A673 (cell line): ENCODE measurements at regions not wholly inside any gene's neighbourhood (a gene's known extent, or its start where the extent isn't known, plus 50 kb on each side); places are given as distances from the start of the nearest gene placed in this dataset.

Experiments
- BruUV-seq: library from RNA; stranded (reverse); fragments of 400-500 nt; replicated peaks from 2 replicates; lab custom pipeline; 2021; lab: Mats Ljungman, UMichigan
- CTCF ChIA-PET: fragments of 300-600 bp; sonication (Branson Sonifier 250); formaldehyde crosslinking; loops from one replicate; lab custom pipeline; 2022; ENCODE audit warnings: antibody characterized with exemption; lab: Charles Lee
- POLR2A ChIA-PET: fragments of 300-600 bp; sonication (Branson Sonifier 250); formaldehyde crosslinking; loops from one replicate; lab custom pipeline; 2022; ENCODE audit warnings: antibody characterized with exemption; ENCODE audit not compliant: low non-redundant PET; lab: Charles Lee
- DNase-seq: peaks from one replicate; pipeline ENCODE4 v3.0.0-alpha.2; 2015; ENCODE audit warnings: low spot score
- H3K27ac ChIP-seq: fragments of 200-600 bp; sonication (generic); 2 replicates; pipeline ENCODE4 v1.5.1; 2016; ENCODE audit warnings: mixed run types, low read depth, mild to moderate bottlenecking, mixed read lengths, antibody characterized with exemption, low read length; ENCODE audit not compliant: poor library complexity, severe bottlenecking
- H3K27me3 ChIP-seq: fragments of 200-600 bp; sonication (generic); replicated peaks from 2 replicates; pipeline ENCODE4 v1.6.1; 2017; ENCODE audit warnings: mixed run types, low read depth, mild to moderate bottlenecking, mixed read lengths, antibody characterized with exemption, low read length; ENCODE audit not compliant: insufficient read depth, poor library complexity
- H3K36me3 ChIP-seq: fragments of 200-600 bp; sonication (generic); 2 replicates; pipeline ENCODE4 v1.6.1; 2016; ENCODE audit warnings: mixed run types, mild to moderate bottlenecking, mixed read lengths, antibody characterized with exemption, low read length; ENCODE audit not compliant: insufficient read depth, poor library complexity, severe bottlenecking
- H3K4me1 ChIP-seq: fragments of 200-600 bp; sonication (generic); 2 replicates; pipeline ENCODE4 v1.6.1; 2017; ENCODE audit warnings: mixed run types, mild to moderate bottlenecking, mixed read lengths, antibody characterized with exemption, low read length; ENCODE audit not compliant: insufficient read depth, poor library complexity, severe bottlenecking
- H3K4me3 ChIP-seq: fragments of 200-600 bp; sonication (generic); 2 replicates; pipeline ENCODE4 v1.5.1; 2016; ENCODE audit warnings: low read depth, mixed run types, mild to moderate bottlenecking, mixed read lengths, low read length; ENCODE audit not compliant: poor library complexity, severe bottlenecking
- H3K9me3 ChIP-seq: fragments of 200-600 bp; sonication (generic); 2 replicates; pipeline ENCODE4 v1.6.1; 2016; ENCODE audit warnings: mixed run types, low read depth, mild to moderate bottlenecking, mixed read lengths, antibody characterized with exemption, low read length; ENCODE audit not compliant: poor library complexity, severe bottlenecking
- EZH2 ChIP-seq: fragments of 200-600 bp; sonication (generic); IDR thresholded peaks from 2 replicates; pipeline ENCODE4 v1.6.1; 2017; ENCODE audit warnings: borderline replicate concordance, low read depth, mild to moderate bottlenecking, mixed read lengths, antibody characterized with exemption, low read length; ENCODE audit not compliant: poor library complexity, severe bottlenecking
- intact Hi-C: fragments of 100-400 bp; cut with micrococcal nuclease; formaldehyde crosslinking; loops from one replicate; pipeline ENCODE4 v1.10.0; 2022; ENCODE audit not compliant: unreplicated experiment
- TF ChIP-seq, protein P1 (sequence below): fragments of 300-800, 200-600 bp; sonication (generic); conservative IDR thresholded peaks from 2 replicates; pipeline ENCODE4 v1.5.1; 2017; ENCODE audit warnings: low read depth, mild to moderate bottlenecking, antibody characterized with exemption, low read length, moderate library complexity, mixed read lengths

DNA sequence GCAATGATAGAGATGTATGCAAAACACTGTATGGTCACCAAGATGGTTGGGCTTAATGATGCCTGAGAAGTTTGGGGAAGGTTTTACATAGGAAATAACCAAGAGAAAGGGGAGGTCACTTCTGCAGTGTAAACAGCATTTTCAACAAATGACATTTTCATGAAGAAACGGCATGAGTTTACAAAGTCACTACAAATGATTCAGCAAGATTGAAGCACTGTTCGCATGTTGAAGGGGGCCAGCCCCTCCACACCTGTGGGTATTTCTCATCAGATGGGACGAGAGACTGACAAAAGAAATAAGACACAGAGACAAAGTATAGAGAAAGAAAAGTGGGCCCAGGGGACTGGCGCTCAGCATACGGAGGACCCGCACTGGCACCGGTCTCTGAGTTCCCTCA is 234.1 kb upstream of the POGK start:
- no peak overlapping the region for H3K27ac ChIP-seq
- ChIA-PET CTCF (no interaction called here), POLR2A (no interaction called here)
- intact Hi-C loops: no loop called here
- no peak for TF ChIP-seq EZH2
- TF ChIP-seq, protein P1, sequence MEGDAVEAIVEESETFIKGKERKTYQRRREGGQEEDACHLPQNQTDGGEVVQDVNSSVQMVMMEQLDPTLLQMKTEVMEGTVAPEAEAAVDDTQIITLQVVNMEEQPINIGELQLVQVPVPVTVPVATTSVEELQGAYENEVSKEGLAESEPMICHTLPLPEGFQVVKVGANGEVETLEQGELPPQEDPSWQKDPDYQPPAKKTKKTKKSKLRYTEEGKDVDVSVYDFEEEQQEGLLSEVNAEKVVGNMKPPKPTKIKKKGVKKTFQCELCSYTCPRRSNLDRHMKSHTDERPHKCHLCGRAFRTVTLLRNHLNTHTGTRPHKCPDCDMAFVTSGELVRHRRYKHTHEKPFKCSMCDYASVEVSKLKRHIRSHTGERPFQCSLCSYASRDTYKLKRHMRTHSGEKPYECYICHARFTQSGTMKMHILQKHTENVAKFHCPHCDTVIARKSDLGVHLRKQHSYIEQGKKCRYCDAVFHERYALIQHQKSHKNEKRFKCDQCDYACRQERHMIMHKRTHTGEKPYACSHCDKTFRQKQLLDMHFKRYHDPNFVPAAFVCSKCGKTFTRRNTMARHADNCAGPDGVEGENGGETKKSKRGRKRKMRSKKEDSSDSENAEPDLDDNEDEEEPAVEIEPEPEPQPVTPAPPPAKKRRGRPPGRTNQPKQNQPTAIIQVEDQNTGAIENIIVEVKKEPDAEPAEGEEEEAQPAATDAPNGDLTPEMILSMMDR: no peak
- no peak overlapping the region for H3K4me3 ChIP-seq
- no TSS peak for BruUV-seq
- no peaks in the 10 kb centered on the region for H3K9me3 ChIP-seq
- H3K36me3 ChIP-seq: no peaks in the 10 kb centered on the region
- no peaks in the 10 kb centered on the region for H3K4me1 ChIP-seq
- no peak for DNase-seq
- no peaks in the 10 kb centered on the region for H3K27me3 ChIP-seq

DNA sequence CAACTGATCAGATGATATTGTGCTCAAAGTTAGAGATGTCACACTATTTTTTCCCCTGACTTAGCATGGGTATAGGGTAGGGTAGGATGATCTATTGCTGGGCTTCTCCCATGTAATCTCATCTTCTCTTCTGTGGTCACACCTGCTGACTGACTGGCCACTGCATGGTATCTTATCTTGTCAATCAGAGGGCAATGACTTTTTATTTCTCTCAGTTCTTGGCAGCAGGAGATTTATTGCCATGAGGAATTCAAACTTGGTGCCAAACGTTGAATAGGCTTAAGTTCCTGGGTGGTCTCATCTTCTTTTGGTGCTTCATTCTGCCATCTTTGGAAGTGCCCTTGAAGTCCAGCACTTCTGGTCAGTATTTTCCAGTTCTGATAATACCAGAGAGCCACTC is 226.4 kb upstream of the POGK start:
- no peak for DNase-seq
- POLR2A ChIA-PET: no interaction called here
- Histone ChIP-seq H3K4me1 (no peaks in the 10 kb centered on the region), H3K27me3 (peaks cover 5% of the 10 kb centered on the region), H3K36me3 (no peaks in the 10 kb centered on the region), H3K27ac (no peak overlapping the region), H3K9me3 (no peaks in the 10 kb centered on the region), H3K4me3 (no peak overlapping the region)
- intact Hi-C loops: no loop called here
- CTCF ChIA-PET: no interaction called here
- TF ChIP-seq EZH2: no peak
- no TSS peak for BruUV-seq

- no peak for TF ChIP-seq EZH2
- Histone ChIP-seq H3K27me3 (peaks cover 6% of the 10 kb centered on the region), H3K9me3 (no peaks in the 10 kb centered on the region), H3K4me3 (no peak overlapping the region), H3K4me1 (no peaks in the 10 kb centered on the region), H3K36me3 (no peaks in the 10 kb centered on the region), H3K27ac (no peak overlapping the region)
- DNase-seq: no peak
- ChIA-PET POLR2A (no interaction called here), CTCF (no interaction called here)
- no TSS peak for BruUV-seq
- intact Hi-C loops: no loop called here
Observed at GRCh38 chr1:166616206-166616605, 223.1 kb upstream of the POGK start.

DNA sequence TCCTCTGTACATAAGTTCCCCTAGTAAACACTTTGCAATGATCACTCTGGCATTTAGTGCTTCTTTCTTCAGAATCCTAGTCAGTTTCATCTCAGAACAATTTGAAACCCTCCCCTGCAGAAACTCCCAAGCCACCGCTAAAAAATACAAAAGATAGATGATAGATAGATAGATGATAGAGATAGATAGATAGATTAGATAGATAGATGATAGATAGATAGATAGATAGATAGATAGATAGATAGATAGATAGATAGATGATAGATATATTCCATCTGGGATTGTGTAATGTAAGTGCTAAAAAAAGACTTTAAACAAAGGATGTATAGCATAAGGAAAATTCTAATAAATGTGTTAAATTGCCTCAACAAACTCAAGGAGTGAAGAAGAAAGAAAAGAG is 212.6 kb upstream of the POGK start:
- DNase-seq: no peak
- intact Hi-C loops: no loop called here
- CTCF ChIA-PET: no interaction called here

More for the DNA sequence above, 212.6 kb upstream of the POGK start:
- Histone ChIP-seq H3K4me3 (no peak overlapping the region), H3K27ac (no peak overlapping the region), H3K27me3 (peaks cover 34% of the 10 kb centered on the region), H3K4me1 (no peaks in the 10 kb centered on the region), H3K9me3 (no peaks in the 10 kb centered on the region), H3K36me3 (no peaks in the 10 kb centered on the region)
- POLR2A ChIA-PET: no interaction called here
- BruUV-seq: no TSS peak
- TF ChIP-seq, protein P1: no peak
- TF ChIP-seq EZH2: no peak
